ENCODE measurements at regions not wholly inside any gene's neighbourhood (a gene's known extent, or its start where the extent isn't known, plus 50 kb on each side); places are given as distances from the start of the nearest gene placed in this dataset.

DNA sequence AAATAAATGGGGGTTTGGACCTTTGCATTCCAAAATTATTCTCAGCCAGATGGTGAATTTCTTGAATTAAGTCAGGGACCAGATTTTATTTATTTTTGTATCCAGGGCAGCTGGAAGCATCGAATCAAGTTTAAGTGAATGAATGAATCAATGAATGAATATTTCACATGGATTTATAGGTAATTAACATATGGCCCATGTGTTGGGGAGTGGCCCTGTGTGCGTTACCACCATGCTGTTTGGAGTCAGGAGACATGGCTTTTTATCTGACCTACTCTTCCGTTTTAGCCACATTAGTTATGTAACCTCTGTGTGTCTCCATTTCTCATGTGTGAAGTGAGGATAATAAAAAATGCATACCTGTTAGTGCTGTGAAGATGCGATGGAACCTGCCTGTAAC, 213.5 kb downstream of the CDH26 start:
- no peak for DNase-seq
- 76 to 85% (median 80%) methylated on average over 4 of the region's 4 CpGs for WGBS, 5 donors
- no peak overlapping the region for H3K4me3 ChIP-seq
- H3K4me1 ChIP-seq: no peaks in the 10 kb centered on the region
- H3K9me3 ChIP-seq: peaks cover 0 to 18% (median 4%) of the 10 kb centered on the region in 4 donors
- no peak overlapping the region for H3K27ac ChIP-seq
- H3K27me3 ChIP-seq: no peaks in the 10 kb centered on the region
- H3K36me3 ChIP-seq: no peaks in the 10 kb centered on the region
- intact Hi-C loops (cut with DNase I; ENCODE audit: low total_unique reads): no loop called here
- TF ChIP-seq, protein P1, sequence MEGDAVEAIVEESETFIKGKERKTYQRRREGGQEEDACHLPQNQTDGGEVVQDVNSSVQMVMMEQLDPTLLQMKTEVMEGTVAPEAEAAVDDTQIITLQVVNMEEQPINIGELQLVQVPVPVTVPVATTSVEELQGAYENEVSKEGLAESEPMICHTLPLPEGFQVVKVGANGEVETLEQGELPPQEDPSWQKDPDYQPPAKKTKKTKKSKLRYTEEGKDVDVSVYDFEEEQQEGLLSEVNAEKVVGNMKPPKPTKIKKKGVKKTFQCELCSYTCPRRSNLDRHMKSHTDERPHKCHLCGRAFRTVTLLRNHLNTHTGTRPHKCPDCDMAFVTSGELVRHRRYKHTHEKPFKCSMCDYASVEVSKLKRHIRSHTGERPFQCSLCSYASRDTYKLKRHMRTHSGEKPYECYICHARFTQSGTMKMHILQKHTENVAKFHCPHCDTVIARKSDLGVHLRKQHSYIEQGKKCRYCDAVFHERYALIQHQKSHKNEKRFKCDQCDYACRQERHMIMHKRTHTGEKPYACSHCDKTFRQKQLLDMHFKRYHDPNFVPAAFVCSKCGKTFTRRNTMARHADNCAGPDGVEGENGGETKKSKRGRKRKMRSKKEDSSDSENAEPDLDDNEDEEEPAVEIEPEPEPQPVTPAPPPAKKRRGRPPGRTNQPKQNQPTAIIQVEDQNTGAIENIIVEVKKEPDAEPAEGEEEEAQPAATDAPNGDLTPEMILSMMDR (IDR thresholded peaks at IDR 0.05): no peak
- TF ChIP-seq POLR2A (IDR thresholded peaks at IDR 0.05): no peak
- no peak for TF ChIP-seq POLR2AphosphoS5 (IDR thresholded peaks at IDR 0.05)
- TF ChIP-seq EP300 (IDR thresholded peaks at IDR 0.05): no peak

GRCh38 chr20:60172346-60172984, 214.2 kb downstream of the CDH26 start:
- no peak overlapping the region for H3K27ac ChIP-seq
- peaks cover 0 to 18% (median 4%) of the 10 kb centered on the region in 4 donors for H3K9me3 ChIP-seq
- DNase-seq: peak in 1 of 2 donors; percentile 3
- 79 to 90% (median 84%) methylated on average over 8 of the region's 8 CpGs for WGBS, 5 donors
- no peak overlapping the region for H3K4me3 ChIP-seq
- H3K36me3 ChIP-seq: no peaks in the 10 kb centered on the region
- no peaks in the 10 kb centered on the region for H3K4me1 ChIP-seq
- no peaks in the 10 kb centered on the region for H3K27me3 ChIP-seq
- TF ChIP-seq EP300 (IDR thresholded peaks at IDR 0.05) (no peak), POLR2A (IDR thresholded peaks at IDR 0.05) (no peak), POLR2AphosphoS5 (IDR thresholded peaks at IDR 0.05) (no peak)
- TF ChIP-seq, protein P1 (IDR thresholded peaks at IDR 0.05): no peak
- intact Hi-C loops (cut with DNase I; ENCODE audit: low total_unique reads): no loop called here

GRCh38 chr20:60177080-60177479, 218.9 kb downstream of the CDH26 start:
- 77 to 85% (median 81%) methylated on average over 5 of the region's 5 CpGs for WGBS, 5 donors
- Histone ChIP-seq H3K27ac (no peak overlapping the region), H3K4me1 (no peaks in the 10 kb centered on the region), H3K36me3 (no peaks in the 10 kb centered on the region), H3K4me3 (no peak overlapping the region), H3K27me3 (no peaks in the 10 kb centered on the region), H3K9me3 (peaks cover 0 to 8% (median 3%) of the 10 kb centered on the region in 4 donors)
- TF ChIP-seq, protein P1 (IDR thresholded peaks at IDR 0.05): no peak
- TF ChIP-seq EP300 (IDR thresholded peaks at IDR 0.05) (no peak), POLR2AphosphoS5 (IDR thresholded peaks at IDR 0.05) (no peak), POLR2A (IDR thresholded peaks at IDR 0.05) (no peak)
- DNase-seq: no peak
- intact Hi-C loops (cut with DNase I; ENCODE audit: low total_unique reads): no loop called here

- Histone ChIP-seq H3K4me3 (no peak overlapping the region), H3K36me3 (no peaks in the 10 kb centered on the region), H3K27ac (no peak overlapping the region), H3K9me3 (peaks cover 0 to 10% (median 8%) of the 10 kb centered on the region in 4 donors), H3K4me1 (no peaks in the 10 kb centered on the region), H3K27me3 (no peaks in the 10 kb centered on the region)
- WGBS, 5 donors: 86 to 91% (median 87%) methylated on average over 3 to 5 of the region's 5 CpGs
- no peak for DNase-seq
- intact Hi-C loops (cut with DNase I; ENCODE audit: low total_unique reads): no loop called here
- TF ChIP-seq EP300 (IDR thresholded peaks at IDR 0.05) (no peak), POLR2AphosphoS5 (IDR thresholded peaks at IDR 0.05) (no peak), POLR2A (IDR thresholded peaks at IDR 0.05) (no peak)
- TF ChIP-seq, protein P1 (IDR thresholded peaks at IDR 0.05): no peak
These were observed 222.8 kb downstream of the CDH26 start for GRCh38 chr20:60180986-60181385.

All from stomach (tissue), 8 donors.